ENCODE measurements at regions not wholly inside any gene's neighbourhood (a gene's known extent, or its start where the extent isn't known, plus 50 kb on each side); places are given as distances from the start of the nearest gene placed in this dataset.

DNA sequence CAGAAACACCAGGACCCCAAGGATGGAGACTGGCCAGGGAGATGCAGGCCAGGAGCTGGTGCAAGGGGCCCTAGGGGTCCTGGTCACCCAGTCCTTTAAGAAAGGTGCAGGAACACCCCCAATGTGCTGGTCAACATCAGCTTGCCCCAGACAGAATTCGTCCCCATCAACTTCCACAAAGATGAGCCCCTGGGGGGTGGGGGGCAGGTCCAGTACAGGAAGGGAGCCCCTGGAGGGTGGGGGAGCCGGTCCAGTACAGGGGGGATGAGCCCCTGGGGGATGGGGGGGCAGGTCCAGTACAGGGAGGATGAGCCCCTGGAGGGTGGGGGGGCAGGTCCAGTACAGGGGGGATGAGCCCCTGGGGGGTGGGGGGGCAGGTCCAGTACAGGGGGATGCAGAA, 160.7 kb upstream of the SALL3 start:
- no peak overlapping the region for H3K4me3 ChIP-seq (ENCODE audit: low read length)
- TF ChIP-seq, protein P1, sequence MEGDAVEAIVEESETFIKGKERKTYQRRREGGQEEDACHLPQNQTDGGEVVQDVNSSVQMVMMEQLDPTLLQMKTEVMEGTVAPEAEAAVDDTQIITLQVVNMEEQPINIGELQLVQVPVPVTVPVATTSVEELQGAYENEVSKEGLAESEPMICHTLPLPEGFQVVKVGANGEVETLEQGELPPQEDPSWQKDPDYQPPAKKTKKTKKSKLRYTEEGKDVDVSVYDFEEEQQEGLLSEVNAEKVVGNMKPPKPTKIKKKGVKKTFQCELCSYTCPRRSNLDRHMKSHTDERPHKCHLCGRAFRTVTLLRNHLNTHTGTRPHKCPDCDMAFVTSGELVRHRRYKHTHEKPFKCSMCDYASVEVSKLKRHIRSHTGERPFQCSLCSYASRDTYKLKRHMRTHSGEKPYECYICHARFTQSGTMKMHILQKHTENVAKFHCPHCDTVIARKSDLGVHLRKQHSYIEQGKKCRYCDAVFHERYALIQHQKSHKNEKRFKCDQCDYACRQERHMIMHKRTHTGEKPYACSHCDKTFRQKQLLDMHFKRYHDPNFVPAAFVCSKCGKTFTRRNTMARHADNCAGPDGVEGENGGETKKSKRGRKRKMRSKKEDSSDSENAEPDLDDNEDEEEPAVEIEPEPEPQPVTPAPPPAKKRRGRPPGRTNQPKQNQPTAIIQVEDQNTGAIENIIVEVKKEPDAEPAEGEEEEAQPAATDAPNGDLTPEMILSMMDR (conservative IDR thresholded peaks at IDR 0.05; ENCODE audit: low read length): no peak
- DNase-seq (ENCODE audit: low read depth): no peak

- TF ChIP-seq, protein P1 (conservative IDR thresholded peaks at IDR 0.05; ENCODE audit: low read length): no peak
- no peak for DNase-seq (ENCODE audit: low read depth)
- no peak overlapping the region for H3K4me3 ChIP-seq (ENCODE audit: low read length)
Observed at GRCh38 chr18:78820161-78820834, 159.3 kb upstream of the SALL3 start.

- H3K4me3 ChIP-seq (ENCODE audit: low read length): no peak overlapping the region
- TF ChIP-seq, protein P1 (conservative IDR thresholded peaks at IDR 0.05; ENCODE audit: low read length): no peak
- no peak for DNase-seq (ENCODE audit: low read depth)
Observed at GRCh38 chr18:78821396-78821795, 158.2 kb upstream of the SALL3 start.

DNA sequence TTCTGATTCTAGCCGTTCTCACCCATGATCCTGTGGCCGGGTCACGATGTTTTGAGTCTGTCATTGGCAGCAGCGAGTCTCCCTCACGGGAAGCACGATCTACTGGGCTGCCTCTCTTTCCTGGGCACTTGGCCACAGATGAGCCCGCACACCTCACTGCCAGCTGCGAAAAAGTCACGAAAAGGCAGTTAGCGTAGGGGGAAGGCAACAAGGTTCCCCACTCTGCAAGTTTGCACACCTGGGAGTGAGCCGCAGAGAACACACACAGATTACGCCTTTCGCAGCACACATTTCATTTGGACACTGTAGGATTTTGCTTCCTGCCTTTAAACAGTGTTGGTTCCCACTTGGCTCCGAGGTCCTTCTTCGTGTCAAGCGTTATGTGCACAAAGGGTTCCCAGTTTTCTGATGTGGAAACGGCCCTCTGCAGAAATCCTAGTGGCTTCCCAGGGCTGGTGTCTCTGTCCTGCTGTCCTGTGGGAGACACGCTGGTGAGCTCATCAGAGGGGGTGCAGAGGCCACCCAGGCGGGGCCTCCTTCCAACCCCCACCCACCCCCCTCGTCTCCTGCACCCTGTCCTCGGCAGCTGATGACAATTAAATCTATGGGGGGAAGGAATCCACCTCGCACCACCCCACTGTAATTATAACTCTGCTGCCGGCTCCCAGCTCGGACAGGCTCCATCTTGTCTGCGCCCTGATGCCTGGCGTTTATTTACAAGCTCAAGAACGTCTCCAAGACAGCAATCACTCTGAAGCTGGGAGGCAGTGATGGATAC, 157.3 kb upstream of the SALL3 start:
- no peak overlapping the region for H3K4me3 ChIP-seq (ENCODE audit: low read length)
- TF ChIP-seq, protein P1 (conservative IDR thresholded peaks at IDR 0.05; ENCODE audit: low read length): no peak
- DNase-seq (ENCODE audit: low read depth): no peak

DNA sequence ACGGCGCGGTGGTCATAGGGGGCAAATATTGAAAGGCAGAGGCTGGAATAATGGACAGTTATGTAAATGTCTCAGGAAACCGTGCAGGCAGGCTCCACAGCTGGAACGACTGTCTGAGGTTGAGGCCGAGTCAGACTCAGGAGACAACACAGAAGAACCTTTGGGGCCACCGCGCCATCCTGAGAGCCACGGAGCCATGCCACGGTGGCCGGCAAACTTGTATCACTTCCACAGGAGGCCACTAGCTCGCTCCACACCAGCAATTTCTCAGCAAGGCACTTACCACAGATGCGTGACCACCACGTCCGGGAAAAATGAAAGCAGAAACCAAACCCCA, 156.7 kb upstream of the SALL3 start:
- DNase-seq (ENCODE audit: low read depth): no peak
- TF ChIP-seq, protein P1 (conservative IDR thresholded peaks at IDR 0.05; ENCODE audit: low read length): no peak

GRCh38 chr18:78825168-78825567, 154.4 kb upstream of the SALL3 start:
- TF ChIP-seq, protein P1 (conservative IDR thresholded peaks at IDR 0.05; ENCODE audit: low read length): no peak
- no peak overlapping the region for H3K4me3 ChIP-seq (ENCODE audit: low read length)
- no peak for DNase-seq (ENCODE audit: low read depth)

More for the DNA sequence above, 156.7 kb upstream of the SALL3 start:
- H3K4me3 ChIP-seq (ENCODE audit: low read length): no peak overlapping the region

DNA sequence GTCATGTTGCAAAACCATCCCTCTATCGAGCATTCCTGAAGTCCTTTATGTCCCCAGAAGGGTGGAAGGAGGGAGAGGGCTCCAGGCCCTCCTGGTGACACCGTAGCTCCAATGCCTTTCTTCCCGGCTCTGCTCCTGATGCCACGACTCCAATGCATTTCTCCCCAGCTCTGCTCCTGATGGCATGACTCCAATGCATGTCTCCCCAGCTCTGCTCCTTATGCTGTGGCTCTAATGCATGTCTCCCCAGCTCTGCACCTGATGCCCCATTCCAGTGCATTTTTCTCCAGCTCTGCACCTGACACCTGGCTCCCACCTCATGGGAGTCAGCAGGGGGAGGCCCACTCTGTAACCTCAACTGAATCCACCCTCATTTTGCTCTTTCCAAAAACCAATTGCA, 153.0 kb upstream of the SALL3 start:
- DNase-seq (ENCODE audit: low read depth): no peak

More for the DNA sequence above, 153.0 kb upstream of the SALL3 start:
- no peak overlapping the region for H3K4me3 ChIP-seq (ENCODE audit: low read length)
- TF ChIP-seq, protein P1 (conservative IDR thresholded peaks at IDR 0.05; ENCODE audit: low read length): no peak

Data from AG10803 (cell line).